ENCODE measurements at regions not wholly inside any gene's neighbourhood (a gene's known extent, or its start where the extent isn't known, plus 50 kb on each side); places are given as distances from the start of the nearest gene placed in this dataset.

DNA sequence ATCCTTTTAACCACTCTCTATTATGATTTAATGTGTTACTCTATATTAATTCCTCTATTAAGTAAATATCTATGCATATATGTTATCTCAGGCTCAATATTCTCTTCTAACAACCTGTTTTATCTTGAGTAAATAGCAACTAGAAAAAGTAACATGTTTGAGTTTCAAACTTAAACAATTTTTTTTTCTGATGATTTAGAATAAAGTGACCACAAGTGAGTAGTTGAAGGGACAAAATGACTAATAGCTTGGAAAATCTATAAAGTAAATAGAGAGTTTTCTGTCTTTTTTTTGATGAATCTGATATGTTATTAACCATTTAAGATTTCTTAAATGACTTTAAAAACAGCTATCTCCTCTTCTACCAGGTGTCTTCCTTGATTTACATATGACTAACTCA lies 483.8 kb downstream of the TFEC start:
- Histone ChIP-seq H3K9me3 (ENCODE audit: low read length) (no peaks in the 10 kb centered on the region), H4K20me1 (ENCODE audit: insufficient read depth, low read length) (no peaks in the 10 kb centered on the region), H2AFZ (ENCODE audit: low read length) (no peak overlapping the region), H3K4me2 (ENCODE audit: low read length) (no peak overlapping the region), H3K79me2 (ENCODE audit: insufficient read depth, low read depth, low read length) (no peaks in the 10 kb centered on the region), H3K36me3 (ENCODE audit: insufficient read depth, low read length) (no peaks in the 10 kb centered on the region), H3K27ac (ENCODE audit: low read depth, low read length, poor library complexity, severe bottlenecking) (no peak overlapping the region), H3K4me1 (ENCODE audit: insufficient read depth, low read length, poor library complexity, severe bottlenecking) (no peaks in the 10 kb centered on the region), H3K9me2 (ENCODE audit: insufficient read depth, low read length) (no peaks in the 10 kb centered on the region), H3K4me3 (ENCODE audit: low read depth, low read length, poor library complexity, severe bottlenecking) (no peak overlapping the region)
- no peak for TF ChIP-seq EZH2phosphoT487 (IDR thresholded peaks at IDR 0.05; ENCODE audit: borderline replicate concordance, low read depth, low read length)
- TF ChIP-seq, protein P1, sequence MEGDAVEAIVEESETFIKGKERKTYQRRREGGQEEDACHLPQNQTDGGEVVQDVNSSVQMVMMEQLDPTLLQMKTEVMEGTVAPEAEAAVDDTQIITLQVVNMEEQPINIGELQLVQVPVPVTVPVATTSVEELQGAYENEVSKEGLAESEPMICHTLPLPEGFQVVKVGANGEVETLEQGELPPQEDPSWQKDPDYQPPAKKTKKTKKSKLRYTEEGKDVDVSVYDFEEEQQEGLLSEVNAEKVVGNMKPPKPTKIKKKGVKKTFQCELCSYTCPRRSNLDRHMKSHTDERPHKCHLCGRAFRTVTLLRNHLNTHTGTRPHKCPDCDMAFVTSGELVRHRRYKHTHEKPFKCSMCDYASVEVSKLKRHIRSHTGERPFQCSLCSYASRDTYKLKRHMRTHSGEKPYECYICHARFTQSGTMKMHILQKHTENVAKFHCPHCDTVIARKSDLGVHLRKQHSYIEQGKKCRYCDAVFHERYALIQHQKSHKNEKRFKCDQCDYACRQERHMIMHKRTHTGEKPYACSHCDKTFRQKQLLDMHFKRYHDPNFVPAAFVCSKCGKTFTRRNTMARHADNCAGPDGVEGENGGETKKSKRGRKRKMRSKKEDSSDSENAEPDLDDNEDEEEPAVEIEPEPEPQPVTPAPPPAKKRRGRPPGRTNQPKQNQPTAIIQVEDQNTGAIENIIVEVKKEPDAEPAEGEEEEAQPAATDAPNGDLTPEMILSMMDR (conservative IDR thresholded peaks at IDR 0.05; ENCODE audit: low read length) = no peak
- ChIA-PET CTCF (ENCODE audit: unreplicated experiment) (no interaction called here), POLR2A (no interaction called here)
- no peak for DNase-seq (ENCODE audit: low spot score)
- intact Hi-C loops (cut with micrococcal nuclease; ENCODE audit: unreplicated experiment) = no loop called here
- BruUV-seq (replicated peaks) = no TSS peak

DNA sequence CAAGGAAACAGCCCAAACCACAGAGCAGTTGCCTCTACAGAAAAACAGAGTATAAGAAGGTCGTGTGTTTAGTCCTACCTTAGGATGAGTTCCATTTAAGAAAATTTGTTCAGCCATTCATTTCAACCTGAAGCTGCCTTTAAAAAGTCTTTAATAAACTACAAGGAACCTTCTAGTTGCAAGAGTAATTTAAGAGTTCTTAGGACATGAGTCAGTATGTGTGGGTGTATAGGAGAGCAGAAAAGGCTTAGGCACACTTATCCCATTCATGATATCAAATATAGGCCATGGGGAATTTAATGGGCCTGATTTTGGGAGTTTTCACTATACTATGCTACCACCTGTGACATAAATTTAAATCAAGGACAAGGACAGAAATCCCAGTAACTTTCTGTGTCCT lies 496.8 kb downstream of the TFEC start:
- H3K27ac ChIP-seq (ENCODE audit: low read depth, low read length, poor library complexity, severe bottlenecking) = no peak overlapping the region
- no peaks in the 10 kb centered on the region for H4K20me1 ChIP-seq (ENCODE audit: insufficient read depth, low read length)
- H3K4me3 ChIP-seq (ENCODE audit: low read depth, low read length, poor library complexity, severe bottlenecking) = no peak overlapping the region
- TF ChIP-seq, protein P1 (conservative IDR thresholded peaks at IDR 0.05; ENCODE audit: low read length) = no peak
- TF ChIP-seq EZH2phosphoT487 (IDR thresholded peaks at IDR 0.05; ENCODE audit: borderline replicate concordance, low read depth, low read length) = no peak
- H3K9me2 ChIP-seq (ENCODE audit: insufficient read depth, low read length) = no peaks in the 10 kb centered on the region
- no peaks in the 10 kb centered on the region for H3K4me1 ChIP-seq (ENCODE audit: insufficient read depth, low read length, poor library complexity, severe bottlenecking)
- CTCF ChIA-PET (ENCODE audit: unreplicated experiment) = no interaction called here
- DNase-seq (ENCODE audit: low spot score) = no peak
- POLR2A ChIA-PET = no interaction called here
- no peaks in the 10 kb centered on the region for H3K36me3 ChIP-seq (ENCODE audit: insufficient read depth, low read length)
- intact Hi-C loops (cut with micrococcal nuclease; ENCODE audit: unreplicated experiment) = no loop called here
- H2AFZ ChIP-seq (ENCODE audit: low read length) = no peak overlapping the region
- no peaks in the 10 kb centered on the region for H3K9me3 ChIP-seq (ENCODE audit: low read length)
- no peak overlapping the region for H3K4me2 ChIP-seq (ENCODE audit: low read length)
- H3K79me2 ChIP-seq (ENCODE audit: insufficient read depth, low read depth, low read length) = no peaks in the 10 kb centered on the region
- no TSS peak for BruUV-seq (replicated peaks)

DNA sequence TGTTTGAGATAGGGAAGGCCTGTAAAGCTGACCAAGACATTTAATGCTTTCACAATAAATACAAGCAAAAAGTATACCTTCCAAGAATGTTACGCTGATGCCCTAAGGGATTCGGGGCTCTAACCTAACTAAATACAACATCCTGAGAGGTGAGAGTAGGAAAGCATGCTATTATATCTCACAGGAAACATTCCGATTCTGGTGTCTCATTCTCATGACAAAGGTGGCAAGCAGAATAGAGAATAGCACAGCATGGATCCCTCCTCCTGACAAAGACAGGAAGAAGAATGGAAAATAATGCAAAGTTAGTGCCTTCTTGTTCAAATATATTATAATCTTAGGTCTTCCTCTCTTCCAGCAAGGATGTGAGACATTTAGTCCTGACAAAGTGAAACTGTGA lies 504.3 kb downstream of the TFEC start:
- no TSS peak for BruUV-seq (replicated peaks)
- Histone ChIP-seq H3K27ac (ENCODE audit: low read depth, low read length, poor library complexity, severe bottlenecking) (no peak overlapping the region), H3K9me3 (ENCODE audit: low read length) (no peaks in the 10 kb centered on the region), H3K9me2 (ENCODE audit: insufficient read depth, low read length) (no peaks in the 10 kb centered on the region), H2AFZ (ENCODE audit: low read length) (no peak overlapping the region), H3K79me2 (ENCODE audit: insufficient read depth, low read depth, low read length) (no peaks in the 10 kb centered on the region), H3K36me3 (ENCODE audit: insufficient read depth, low read length) (no peaks in the 10 kb centered on the region), H3K4me2 (ENCODE audit: low read length) (no peak overlapping the region), H3K4me3 (ENCODE audit: low read depth, low read length, poor library complexity, severe bottlenecking) (no peak overlapping the region), H3K4me1 (ENCODE audit: insufficient read depth, low read length, poor library complexity, severe bottlenecking) (no peaks in the 10 kb centered on the region), H4K20me1 (ENCODE audit: insufficient read depth, low read length) (no peaks in the 10 kb centered on the region)
- DNase-seq (ENCODE audit: low spot score) = no peak
- TF ChIP-seq, protein P1 (conservative IDR thresholded peaks at IDR 0.05; ENCODE audit: low read length) = no peak
- no peak for TF ChIP-seq EZH2phosphoT487 (IDR thresholded peaks at IDR 0.05; ENCODE audit: borderline replicate concordance, low read depth, low read length)
- intact Hi-C loops (cut with micrococcal nuclease; ENCODE audit: unreplicated experiment) = no loop called here
- CTCF ChIA-PET (ENCODE audit: unreplicated experiment) = no interaction called here
- POLR2A ChIA-PET = no interaction called here
